Mesenchymal stem cell (in vitro differentiated cells and primary cell): ENCODE measurements at regions not wholly inside any gene's neighbourhood (a gene's known extent, or its start where the extent isn't known, plus 50 kb on each side); places are given as distances from the start of the nearest gene placed in this dataset.
A peak's percentile ranks its signal among the peaks of the same experiment; 100 is the strongest.

ENCODE experiments used
- DNase-seq: peaks from one replicate; pipeline ENCODE4 v3.0.0-alpha.2; 2013
- H2AFZ ChIP-seq: one replicate; pipeline ENCODE4 v1.6.1; 2013; ENCODE audit warnings: low read depth, mild to moderate bottlenecking, control low read depth, inconsistent platforms, low read length, moderate library complexity
- H2AK5ac ChIP-seq: 2 replicates; pipeline ENCODE4 v1.6.1; 2013; ENCODE audit warnings: low read length, moderate library complexity, mild to moderate bottlenecking, inconsistent platforms; ENCODE audit not compliant: severe bottlenecking
- H2BK120ac ChIP-seq: one replicate; pipeline ENCODE4 v1.6.1; 2013; ENCODE audit warnings: low read depth, mild to moderate bottlenecking, inconsistent platforms, low read length, moderate library complexity
- H2BK12ac ChIP-seq, 2 experiments: one replicate each; pipeline ENCODE4 v1.6.1; 2013; ENCODE audit warnings: inconsistent platforms in 2 of 2, low read length in 2 of 2, mild to moderate bottlenecking in 2 of 2, moderate library complexity in 2 of 2, control low read depth in 1 of 2
- H2BK15ac ChIP-seq: one replicate; pipeline ENCODE4 v1.6.1; 2013; ENCODE audit warnings: mild to moderate bottlenecking, low read depth, inconsistent platforms; ENCODE audit not compliant: poor library complexity, severe bottlenecking
- H2BK5ac ChIP-seq: 2 replicates; pipeline ENCODE4 v1.6.1; 2013; ENCODE audit warnings: low read depth, mild to moderate bottlenecking, low read length, control low read depth, inconsistent platforms; ENCODE audit not compliant: poor library complexity, severe bottlenecking
- H3K14ac ChIP-seq, 2 experiments: one replicate each; pipeline ENCODE4 v1.6.1; 2013; ENCODE audit warnings: inconsistent platforms in 2 of 2, low read length in 2 of 2, control low read depth in 1 of 2, mild to moderate bottlenecking in 1 of 2, moderate library complexity in 1 of 2
- H3K18ac ChIP-seq, 2 experiments: one replicate each; pipeline ENCODE4 v1.6.1; 2013; ENCODE audit warnings: inconsistent platforms in 2 of 2, low read length in 2 of 2, control low read depth in 1 of 2, low read depth in 1 of 2, mild to moderate bottlenecking in 1 of 2
- H3K23ac ChIP-seq, 2 experiments: one replicate each; pipeline ENCODE4 v1.6.1; 2013; ENCODE audit warnings: inconsistent platforms in 2 of 2, low read length in 2 of 2, mild to moderate bottlenecking in 2 of 2, moderate library complexity in 2 of 2, control low read depth in 1 of 2
- H3K27ac ChIP-seq: 2 replicates; pipeline ENCODE4 v1.5.1; 2013; ENCODE audit warnings: mild to moderate bottlenecking, moderate library complexity, low read length, control low read depth, inconsistent platforms; ENCODE audit not compliant: poor library complexity, severe bottlenecking
- H3K27me3 ChIP-seq, 2 experiments: 2 replicates each; pipeline versions ENCODE4 v1.6.1 to v1.7.0; 2013; ENCODE audit warnings: low read length in 2 of 2, mild to moderate bottlenecking in 2 of 2, moderate library complexity in 2 of 2, control low read depth in 1 of 2, inconsistent platforms in 1 of 2; ENCODE audit not compliant: control insufficient read depth in 1 of 2, insufficient read depth in 1 of 2
- H3K36me3 ChIP-seq, 2 experiments: 2 replicates each; pipeline versions ENCODE4 v1.6.1 to v1.7.0; 2013; ENCODE audit warnings: low read length in 2 of 2, control low read depth in 1 of 2, inconsistent platforms in 1 of 2, low read depth in 1 of 2, mild to moderate bottlenecking in 1 of 2; ENCODE audit not compliant: insufficient read depth in 2 of 2, control insufficient read depth in 1 of 2
- H3K4ac ChIP-seq, 2 experiments: one replicate each; pipeline ENCODE4 v1.6.1; 2013; ENCODE audit warnings: inconsistent platforms in 2 of 2, low read length in 2 of 2, mild to moderate bottlenecking in 2 of 2, moderate library complexity in 2 of 2, control low read depth in 1 of 2, low read depth in 1 of 2
- H3K4me1 ChIP-seq: 2 replicates; pipeline ENCODE4 v1.6.1; 2013; ENCODE audit warnings: low read depth, low read length, control low read depth; ENCODE audit not compliant: control insufficient read depth, insufficient read depth
- H3K4me2 ChIP-seq: 2 replicates; pipeline ENCODE4 v1.6.1; 2013; ENCODE audit warnings: low read length, mild to moderate bottlenecking, inconsistent platforms; ENCODE audit not compliant: poor library complexity, severe bottlenecking
- H3K4me3 ChIP-seq, 2 experiments: 2 replicates each; pipeline versions ENCODE4 v1.5.1 to v1.7.0; 2013; ENCODE audit warnings: low read length in 2 of 2, mild to moderate bottlenecking in 2 of 2, control low read depth in 1 of 2, low read depth in 1 of 2; ENCODE audit not compliant: insufficient read depth in 1 of 2
- H3K79me1 ChIP-seq: replicated peaks from 2 replicates; pipeline ENCODE4 v1.6.1; 2013; ENCODE audit warnings: mild to moderate bottlenecking, control low read depth, low read length, inconsistent platforms; ENCODE audit not compliant: poor library complexity, severe bottlenecking
- H3K9ac ChIP-seq: 2 replicates; pipeline ENCODE4 v1.7.0; 2013; ENCODE audit warnings: mild to moderate bottlenecking, low read length, moderate library complexity
- H3K9me3 ChIP-seq: 2 replicates; pipeline ENCODE4 v1.7.0; 2013; ENCODE audit warnings: mild to moderate bottlenecking, low read length; ENCODE audit not compliant: control insufficient read depth
- H4K8ac ChIP-seq: one replicate; pipeline ENCODE4 v1.6.1; 2013; ENCODE audit warnings: inconsistent platforms, mild to moderate bottlenecking, low read length, moderate library complexity
- H4K91ac ChIP-seq: one replicate; pipeline ENCODE4 v1.6.1; 2013; ENCODE audit warnings: mild to moderate bottlenecking, low read length, inconsistent platforms
- WGBS: methylation state at CpG from one replicate; pipeline ENCODE4 v1.1.7; 2013; ENCODE audit warnings: mixed read lengths; 5-methylcytosine and 5-hydroxymethylcytosine counted together

GRCh38 chr10:4294996-4295792, 510.2 kb upstream of the KLF6 start:
- Histone ChIP-seq H4K91ac (no peak overlapping the region), H2BK5ac (no peak overlapping the region), H3K4me3 (peak overlapping the region in 1 of 2 experiments; percentile 20), H2BK15ac (no peak overlapping the region), H3K27ac (no peak overlapping the region), H3K4ac (no peak overlapping the region), H3K9me3 (no peaks in the 10 kb centered on the region), H3K27me3 (no peaks in the 10 kb centered on the region), H3K18ac (no peak overlapping the region), H2AK5ac (no peak overlapping the region), H2BK12ac (no peak overlapping the region), H3K9ac (no peak overlapping the region), H3K23ac (no peak overlapping the region), H3K4me1 (peaks cover 2% of the 10 kb centered on the region), H3K79me1 (no peaks in the 10 kb centered on the region), H2BK120ac (no peak overlapping the region), H3K36me3 (no peaks in the 10 kb centered on the region), H4K8ac (no peak overlapping the region), H2AFZ (no peak overlapping the region), H3K4me2 (no peak overlapping the region), H3K14ac (peak overlapping the region in 1 of 2 experiments; percentile 99)
- no peak for DNase-seq
- WGBS = 97% methylated on average over 15 of the region's 16 CpGs

GRCh38 chr10:4294271-4294670, 509.3 kb upstream of the KLF6 start:
- H3K9me3 ChIP-seq = no peaks in the 10 kb centered on the region
- peaks cover 2% of the 10 kb centered on the region for H3K4me1 ChIP-seq
- no peak overlapping the region for H4K91ac ChIP-seq
- H2BK12ac ChIP-seq = no peak overlapping the region
- DNase-seq = no peak
- no peaks in the 10 kb centered on the region for H3K27me3 ChIP-seq
- no peak overlapping the region for H2BK120ac ChIP-seq
- no peak overlapping the region for H3K4me2 ChIP-seq
- no peak overlapping the region for H3K27ac ChIP-seq
- H3K79me1 ChIP-seq = no peaks in the 10 kb centered on the region
- H4K8ac ChIP-seq = no peak overlapping the region
- no peak overlapping the region for H3K23ac ChIP-seq
- no peak overlapping the region for H3K9ac ChIP-seq
- no peak overlapping the region for H2AK5ac ChIP-seq
- H2BK5ac ChIP-seq = no peak overlapping the region
- H3K36me3 ChIP-seq = no peaks in the 10 kb centered on the region
- H3K14ac ChIP-seq = no peak overlapping the region
- H3K4ac ChIP-seq = no peak overlapping the region
- no peak overlapping the region for H3K4me3 ChIP-seq
- no peak overlapping the region for H2BK15ac ChIP-seq
- no peak overlapping the region for H2AFZ ChIP-seq
- no peak overlapping the region for H3K18ac ChIP-seq
- 91% methylated on average over 4 of the region's 5 CpGs for WGBS

GRCh38 chr10:4291990-4292389, 507.0 kb upstream of the KLF6 start:
- WGBS = 81% methylated on average over 6 of the region's 6 CpGs
- H3K27me3 ChIP-seq = no peaks in the 10 kb centered on the region

GRCh38 chr10:4285121-4285520, 500.1 kb upstream of the KLF6 start:
- H3K18ac ChIP-seq = peak overlapping the region in 1 of 2 experiments; percentile 49
- no peak overlapping the region for H3K9ac ChIP-seq
- no peak overlapping the region for H2BK5ac ChIP-seq
- no peak overlapping the region for H4K91ac ChIP-seq
- H2BK15ac ChIP-seq = no peak overlapping the region
- peak overlapping the region in 1 of 2 experiments; percentile 71 for H3K4ac ChIP-seq
- no peaks in the 10 kb centered on the region for H3K27me3 ChIP-seq
- no peaks in the 10 kb centered on the region for H3K36me3 ChIP-seq
- H3K23ac ChIP-seq = no peak overlapping the region
- no peak overlapping the region for H2AK5ac ChIP-seq
- peak overlapping the region in 1 of 2 experiments; percentile 69 for H2BK12ac ChIP-seq
- no peak overlapping the region for H2AFZ ChIP-seq
- H3K4me2 ChIP-seq = no peak overlapping the region
- peak; percentile 82 for DNase-seq
- H2BK120ac ChIP-seq = no peak overlapping the region
- peaks cover 8% of the 10 kb centered on the region for H3K4me1 ChIP-seq
- WGBS = 19% methylated on average over 3 of the region's 6 CpGs
- H3K9me3 ChIP-seq = no peaks in the 10 kb centered on the region
- no peak overlapping the region for H3K4me3 ChIP-seq
- H3K27ac ChIP-seq = no peak overlapping the region
- H3K79me1 ChIP-seq = no peaks in the 10 kb centered on the region
- H3K14ac ChIP-seq = no peak overlapping the region
- no peak overlapping the region for H4K8ac ChIP-seq

More at GRCh38 chr10:4291990-4292389, 507.0 kb upstream of the KLF6 start:
- Histone ChIP-seq H2BK120ac (no peak overlapping the region), H3K14ac (no peak overlapping the region), H3K9me3 (no peaks in the 10 kb centered on the region), H3K23ac (no peak overlapping the region), H3K4ac (no peak overlapping the region), H2AFZ (no peak overlapping the region), H3K79me1 (no peaks in the 10 kb centered on the region), H3K4me1 (peaks cover 2% of the 10 kb centered on the region), H2BK12ac (no peak overlapping the region), H3K36me3 (no peaks in the 10 kb centered on the region), H3K4me2 (no peak overlapping the region), H2BK5ac (no peak overlapping the region), H3K18ac (no peak overlapping the region), H4K8ac (no peak overlapping the region), H2AK5ac (no peak overlapping the region), H3K9ac (peak overlapping the region; percentile 35), H3K4me3 (no peak overlapping the region), H4K91ac (no peak overlapping the region), H2BK15ac (no peak overlapping the region), H3K27ac (no peak overlapping the region)
- no peak for DNase-seq
